DOHH2 (cell line): ENCODE measurements at regions not wholly inside any gene's neighbourhood (a gene's known extent, or its start where the extent isn't known, plus 50 kb on each side); places are given as distances from the start of the nearest gene placed in this dataset.

Experiments
- CTCF ChIP-seq: fragments of 200-600 bp; sonication (generic); IDR thresholded peaks from one replicate; pipeline ENCODE4 v1.5.1; 2014; ENCODE audit warnings: antibody characterized with exemption, mild to moderate bottlenecking, low read depth, low read length; ENCODE audit not compliant: poor library complexity, severe bottlenecking
- EZH2phosphoT487 ChIP-seq: fragments of 200-600 bp; sonication (generic); IDR thresholded peaks from 2 replicates; pipeline ENCODE4 v1.6.1; 2017; ENCODE audit warnings: borderline replicate concordance, mild to moderate bottlenecking, antibody characterized with exemption, low read length, moderate library complexity, mixed read lengths

- TF ChIP-seq CTCF (no peak), EZH2phosphoT487 (no peak)
Measured at GRCh38 chr5:34578962-34579361, 77.2 kb upstream of the RAI14 start.
